GM19239 (cell line): ENCODE measurements at regions not wholly inside any gene's neighbourhood (a gene's known extent, or its start where the extent isn't known, plus 50 kb on each side); places are given as distances from the start of the nearest gene placed in this dataset.

Experiments used
- DNase-seq: peaks from one replicate; pipeline ENCODE4 v3.0.0; 2011; ENCODE audit warnings: low spot score; ENCODE audit not compliant: insufficient read length
- FAIRE-seq: peaks from 2 replicates; lab custom pipeline; 2011; peaks lifted over from hg19 to GRCh38; lab: Jason Lieb, UNC

- DNase-seq (no peak), FAIRE-seq (no peak)
Observed at GRCh38 chr22:26985206-26985605, 327.8 kb downstream of the MIAT start.

- no peak for DNase-seq
Observed at GRCh38 chr22:26985931-26986782, 328.8 kb downstream of the MIAT start.

GRCh38 chr22:26986884-26987283, 329.5 kb downstream of the MIAT start:
- DNase-seq (no peak), FAIRE-seq (no peak)

More at GRCh38 chr22:26985931-26986782, 328.8 kb downstream of the MIAT start:
- no peak for FAIRE-seq

- no peak for DNase-seq
- no peak for FAIRE-seq
Observed at GRCh38 chr22:26990503-26991189, 333.3 kb downstream of the MIAT start.

GRCh38 chr22:26992556-26992955, 335.2 kb downstream of the MIAT start:
- no peak for DNase-seq
- no peak for FAIRE-seq

GRCh38 chr22:26993886-26994285, 336.5 kb downstream of the MIAT start:
- FAIRE-seq, result no peak
- DNase-seq, result no peak

GRCh38 chr22:26994801-26995200, 337.4 kb downstream of the MIAT start:
- DNase-seq (no peak), FAIRE-seq (no peak)

- FAIRE-seq (no peak), DNase-seq (no peak)
Observed at GRCh38 chr22:26995235-26995634, 337.8 kb downstream of the MIAT start.

- DNase-seq, result no peak
- no peak for FAIRE-seq
Observed at GRCh38 chr22:26996154-26996553, 338.8 kb downstream of the MIAT start.

- no peak for DNase-seq
- FAIRE-seq, result no peak
Observed at GRCh38 chr22:26998129-26998528, 340.7 kb downstream of the MIAT start.

- DNase-seq, result no peak
- no peak for FAIRE-seq
Observed at GRCh38 chr22:26998716-26999115, 341.3 kb downstream of the MIAT start.

- DNase-seq (no peak), FAIRE-seq (no peak)
Observed at GRCh38 chr22:27003297-27003696, 345.9 kb downstream of the MIAT start.

- DNase-seq (no peak), FAIRE-seq (no peak)
Observed at GRCh38 chr22:27004434-27004833, 347.0 kb downstream of the MIAT start.

- DNase-seq (no peak), FAIRE-seq (no peak)
Observed at GRCh38 chr22:27008454-27008853, 351.1 kb downstream of the MIAT start.

GRCh38 chr22:27011133-27011532, 353.7 kb downstream of the MIAT start:
- DNase-seq (no peak), FAIRE-seq (no peak)

GRCh38 chr22:27011717-27012116, 354.3 kb downstream of the MIAT start:
- no peak for FAIRE-seq
- DNase-seq, result no peak

- FAIRE-seq, result no peak
- DNase-seq, result no peak
Observed at GRCh38 chr22:27019827-27020226, 362.4 kb downstream of the MIAT start.

GRCh38 chr22:27022274-27022895, 365.0 kb downstream of the MIAT start:
- DNase-seq (no peak), FAIRE-seq (no peak)

GRCh38 chr22:27022896-27023361, 365.5 kb downstream of the MIAT start:
- DNase-seq (no peak), FAIRE-seq (no peak)

- DNase-seq (no peak), FAIRE-seq (no peak)
Observed at GRCh38 chr22:27023591-27023990, 366.2 kb downstream of the MIAT start.

- FAIRE-seq (no peak), DNase-seq (no peak)
Observed at GRCh38 chr22:27024982-27025381, 367.6 kb downstream of the MIAT start.
